MM.1S (cell line): ENCODE measurements at regions not wholly inside any gene's neighbourhood (a gene's known extent, or its start where the extent isn't known, plus 50 kb on each side); places are given as distances from the start of the nearest gene placed in this dataset.
"Not testable (repeated sequence)": the region's sequence is repeated elsewhere in the genome, so short reads cannot be mapped to it uniquely, and the experiment has no call there.

ENCODE experiments used
- DNase-seq: peaks from one replicate; pipeline ENCODE4 v3.0.0-alpha.2; 2015
- H2AFZ ChIP-seq: fragments of 300-600 bp; sonication (generic); 2 replicates; pipeline ENCODE4 v1.6.0; 2016; ENCODE audit warnings: antibody characterized with exemption, low read length
- H3F3A ChIP-seq: fragments of 300-600 bp; sonication (generic); 2 replicates; pipeline ENCODE4 v1.6.1; 2016; ENCODE audit warnings: mild to moderate bottlenecking, antibody characterized with exemption, low read length, moderate library complexity, mixed read lengths; ENCODE audit not compliant: insufficient read depth
- H3K27ac ChIP-seq: fragments of 300-600 bp; sonication (generic); 2 replicates; pipeline ENCODE4 v1.5.1; 2016; ENCODE audit warnings: mild to moderate bottlenecking, low read length
- H3K27me3 ChIP-seq: fragments of 300-600 bp; sonication (generic); replicated peaks from 2 replicates; pipeline ENCODE4 v1.6.0; 2016; ENCODE audit warnings: low read length; ENCODE audit not compliant: insufficient read depth
- H3K36me3 ChIP-seq: fragments of 300-600 bp; sonication (generic); replicated peaks from 2 replicates; pipeline ENCODE4 v1.6.1; 2016; ENCODE audit warnings: mild to moderate bottlenecking, low read length, mixed read lengths; ENCODE audit not compliant: insufficient read depth
- H3K4me1 ChIP-seq: fragments of 300-600 bp; sonication (generic); 2 replicates; pipeline ENCODE4 v1.6.1; 2016; ENCODE audit warnings: low read length, mixed read lengths
- H3K4me2 ChIP-seq: fragments of 300-600 bp; sonication (generic); 2 replicates; pipeline ENCODE4 v1.6.0; 2016; ENCODE audit warnings: low read depth, low read length
- H3K4me3 ChIP-seq: fragments of 300-600 bp; sonication (generic); 2 replicates; pipeline ENCODE4 v1.5.1; 2016; ENCODE audit warnings: low read length, mixed read lengths
- H3K79me2 ChIP-seq: fragments of 300-600 bp; sonication (generic); 2 replicates; pipeline ENCODE4 v1.6.1; 2016; ENCODE audit warnings: mixed run types, low read length, mixed read lengths
- H3K9ac ChIP-seq: fragments of 300-600 bp; sonication (generic); 2 replicates; pipeline ENCODE4 v1.6.1; 2016; ENCODE audit warnings: low read length, mixed read lengths
- H3K9me2 ChIP-seq: fragments of 300-600 bp; sonication (generic); replicated peaks from 2 replicates; pipeline ENCODE4 v1.6.1; 2016; ENCODE audit warnings: mild to moderate bottlenecking, low read length, mixed read lengths; ENCODE audit not compliant: insufficient read depth
- H3K9me3 ChIP-seq: fragments of 300-600 bp; sonication (generic); replicated peaks from 2 replicates; pipeline ENCODE4 v1.6.1; 2016; ENCODE audit warnings: mild to moderate bottlenecking, low read length, mixed read lengths; ENCODE audit not compliant: insufficient read depth
- H4K20me1 ChIP-seq: fragments of 300-600 bp; sonication (generic); 2 replicates; pipeline ENCODE4 v1.6.1; 2016; ENCODE audit warnings: mild to moderate bottlenecking, low read length, moderate library complexity, mixed read lengths; ENCODE audit not compliant: insufficient read depth
- EZH2 ChIP-seq: fragments of 300-600 bp; sonication (generic); optimal IDR thresholded peaks from 2 replicates; pipeline ENCODE3; 2017; ENCODE audit warnings: low read depth, mild to moderate bottlenecking, antibody characterized with exemption, low read length, mixed read lengths
- EZH2phosphoT487 ChIP-seq: fragments of 300-600 bp; sonication (generic); IDR thresholded peaks from 2 replicates; pipeline ENCODE4 v1.6.1; 2018; ENCODE audit warnings: antibody characterized with exemption, low read length
- TF ChIP-seq, protein P1 (sequence below): fragments of 300-600 bp; sonication (generic); IDR thresholded peaks from 2 replicates; pipeline ENCODE4 v1.5.1; 2016; ENCODE audit warnings: antibody characterized with exemption, low read length, mixed read lengths

GRCh38 chr20:40966516-40967185 lies 62.0 kb upstream of the TOP1 start:
- no peaks in the 10 kb centered on the region for H3K79me2 ChIP-seq
- H3K9me2 ChIP-seq: no peaks in the 10 kb centered on the region
- H3F3A ChIP-seq: no peaks in the 10 kb centered on the region
- H3K27me3 ChIP-seq: no peaks in the 10 kb centered on the region
- H3K9me3 ChIP-seq: no peaks in the 10 kb centered on the region
- TF ChIP-seq EZH2phosphoT487 (no peak), EZH2 (no peak)
- TF ChIP-seq, protein P1, sequence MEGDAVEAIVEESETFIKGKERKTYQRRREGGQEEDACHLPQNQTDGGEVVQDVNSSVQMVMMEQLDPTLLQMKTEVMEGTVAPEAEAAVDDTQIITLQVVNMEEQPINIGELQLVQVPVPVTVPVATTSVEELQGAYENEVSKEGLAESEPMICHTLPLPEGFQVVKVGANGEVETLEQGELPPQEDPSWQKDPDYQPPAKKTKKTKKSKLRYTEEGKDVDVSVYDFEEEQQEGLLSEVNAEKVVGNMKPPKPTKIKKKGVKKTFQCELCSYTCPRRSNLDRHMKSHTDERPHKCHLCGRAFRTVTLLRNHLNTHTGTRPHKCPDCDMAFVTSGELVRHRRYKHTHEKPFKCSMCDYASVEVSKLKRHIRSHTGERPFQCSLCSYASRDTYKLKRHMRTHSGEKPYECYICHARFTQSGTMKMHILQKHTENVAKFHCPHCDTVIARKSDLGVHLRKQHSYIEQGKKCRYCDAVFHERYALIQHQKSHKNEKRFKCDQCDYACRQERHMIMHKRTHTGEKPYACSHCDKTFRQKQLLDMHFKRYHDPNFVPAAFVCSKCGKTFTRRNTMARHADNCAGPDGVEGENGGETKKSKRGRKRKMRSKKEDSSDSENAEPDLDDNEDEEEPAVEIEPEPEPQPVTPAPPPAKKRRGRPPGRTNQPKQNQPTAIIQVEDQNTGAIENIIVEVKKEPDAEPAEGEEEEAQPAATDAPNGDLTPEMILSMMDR: no peak
- H3K27ac ChIP-seq: no peak overlapping the region
- no peak overlapping the region for H3K4me2 ChIP-seq
- no peak overlapping the region for H3K9ac ChIP-seq
- no peaks in the 10 kb centered on the region for H3K36me3 ChIP-seq
- DNase-seq: no peak
- H4K20me1 ChIP-seq: no peaks in the 10 kb centered on the region
- H3K4me1 ChIP-seq: no peaks in the 10 kb centered on the region
- H2AFZ ChIP-seq: no peak overlapping the region
- no peak overlapping the region for H3K4me3 ChIP-seq

DNA sequence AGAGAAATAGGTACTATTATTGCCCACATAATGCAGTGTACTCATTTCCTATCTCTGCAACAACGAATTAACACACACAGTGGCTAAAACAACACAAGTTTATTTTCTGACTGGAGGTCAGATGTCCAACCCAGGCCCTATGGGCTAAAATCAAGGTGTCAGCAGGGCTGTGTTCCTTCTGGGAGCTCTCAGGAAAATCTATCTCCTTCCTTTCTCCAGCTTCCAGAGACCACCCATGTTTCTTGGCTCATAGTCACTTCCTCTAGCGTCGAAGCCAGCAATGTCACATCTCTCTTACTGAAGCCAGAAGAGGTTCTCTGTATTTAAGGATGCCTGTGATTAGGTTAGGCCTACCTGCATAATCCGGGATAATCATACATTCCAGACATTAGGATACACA lies 60.9 kb upstream of the TOP1 start:
- Histone ChIP-seq H3K4me3 (no peak overlapping the region), H3K27ac (no peak overlapping the region), H3K36me3 (no peaks in the 10 kb centered on the region), H3F3A (no peaks in the 10 kb centered on the region), H3K9ac (no peak overlapping the region), H3K4me2 (no peak overlapping the region), H2AFZ (no peak overlapping the region), H3K9me2 (no peaks in the 10 kb centered on the region), H4K20me1 (no peaks in the 10 kb centered on the region), H3K9me3 (no peaks in the 10 kb centered on the region), H3K79me2 (no peaks in the 10 kb centered on the region), H3K27me3 (no peaks in the 10 kb centered on the region), H3K4me1 (no peaks in the 10 kb centered on the region)
- no peak for TF ChIP-seq EZH2
- TF ChIP-seq, protein P1: no peak
- no peak for TF ChIP-seq EZH2phosphoT487
- no peak for DNase-seq

DNA sequence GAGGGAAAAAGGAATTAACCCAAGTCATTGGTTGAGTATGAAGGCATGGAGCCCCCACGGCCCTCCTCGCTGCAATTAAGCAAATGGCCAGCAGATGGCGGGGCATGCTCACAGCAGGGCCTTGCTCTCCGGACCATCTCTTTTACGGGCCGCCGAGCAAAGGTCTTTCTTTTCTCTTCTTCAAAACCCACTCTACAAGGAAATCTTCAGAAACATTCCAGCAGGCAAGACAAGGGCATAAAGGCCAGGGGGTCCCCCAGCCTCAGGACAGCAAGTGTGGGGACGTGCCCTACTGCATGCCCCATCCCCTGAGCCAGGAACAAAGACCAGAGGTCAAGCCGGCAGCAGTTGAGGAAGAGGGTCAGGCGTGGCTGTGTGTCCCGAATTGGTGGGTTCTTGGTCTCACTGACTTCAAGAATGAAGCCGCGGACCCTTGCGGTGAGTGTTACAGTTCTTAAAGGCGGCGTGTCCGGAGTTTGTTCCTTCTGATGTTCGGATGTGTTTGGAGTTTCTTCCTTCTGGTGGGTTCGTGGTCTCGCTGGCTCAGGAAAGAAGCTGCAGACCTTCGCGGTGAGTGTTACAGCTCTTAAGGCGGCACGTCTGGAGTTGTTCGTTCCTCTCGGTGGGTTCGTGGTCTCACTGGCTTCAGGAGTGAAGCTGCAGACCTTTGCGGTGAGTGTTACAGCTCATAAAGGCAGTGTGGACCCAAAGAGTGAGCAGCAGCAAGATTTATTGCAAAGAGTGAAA lies 59.6 kb upstream of the TOP1 start:
- H3K27ac ChIP-seq: not testable (repeated sequence)
- H3K4me2 ChIP-seq: peak overlapping the region; percentile 97

More for the DNA sequence above, 59.6 kb upstream of the TOP1 start:
- H3K4me1 ChIP-seq, H3K9me3 ChIP-seq, H3K9me2 ChIP-seq, H3K27me3 ChIP-seq, H3K79me2 ChIP-seq, H3F3A ChIP-seq, H4K20me1 ChIP-seq, H3K36me3 ChIP-seq: not testable (repeated sequence)
- Histone ChIP-seq H3K4me3 (peak overlapping the region; percentile 77), H3K9ac (peak overlapping the region; percentile 32; the same call in 1 of the 2 replicates), H2AFZ (peak overlapping the region; percentile 97)
- TF ChIP-seq, protein P1: peak; percentile 96
- DNase-seq: peak; percentile 76
